DOHH2 (cell line): ENCODE measurements at regions not wholly inside any gene's neighbourhood (a gene's known extent, or its start where the extent isn't known, plus 50 kb on each side); places are given as distances from the start of the nearest gene placed in this dataset.

ENCODE experiments used
- CTCF ChIP-seq: fragments of 200-600 bp; sonication (generic); IDR thresholded peaks from one replicate; pipeline ENCODE4 v1.5.1; 2014; ENCODE audit warnings: antibody characterized with exemption, mild to moderate bottlenecking, low read depth, low read length; ENCODE audit not compliant: poor library complexity, severe bottlenecking
- EZH2phosphoT487 ChIP-seq: fragments of 200-600 bp; sonication (generic); IDR thresholded peaks from 2 replicates; pipeline ENCODE4 v1.6.1; 2017; ENCODE audit warnings: borderline replicate concordance, mild to moderate bottlenecking, antibody characterized with exemption, low read length, moderate library complexity, mixed read lengths

GRCh38 chr19:30806311-30806710, 434.1 kb downstream of the ZNF536 start:
- TF ChIP-seq CTCF: no peak
- TF ChIP-seq EZH2phosphoT487: no peak
